ENCODE measurements at regions not wholly inside any gene's neighbourhood (a gene's known extent, or its start where the extent isn't known, plus 50 kb on each side); places are given as distances from the start of the nearest gene placed in this dataset.
"Not testable (repeated sequence)": the region's sequence is repeated elsewhere in the genome, so short reads cannot be mapped to it uniquely, and the experiment has no call there.

DNA sequence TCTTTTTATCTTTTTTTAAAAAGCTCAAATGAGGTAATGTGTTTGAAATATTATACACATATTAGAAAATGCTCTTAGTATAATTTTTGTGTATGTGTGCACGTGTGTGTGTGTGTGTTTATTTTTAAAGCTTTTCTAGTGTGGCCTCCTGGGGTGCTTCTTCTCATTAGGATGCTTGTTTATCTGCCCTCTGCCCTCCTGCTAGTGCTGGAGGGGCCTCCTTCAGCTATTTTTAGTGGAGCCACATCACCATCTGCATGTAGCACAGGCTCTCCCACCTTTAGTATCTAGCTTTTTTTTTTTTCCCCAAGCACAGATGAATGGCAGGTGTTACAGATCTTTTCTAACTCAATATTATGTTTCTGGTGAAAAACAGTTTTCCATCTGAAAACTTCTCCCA, 155.7 kb upstream of the TMEM229A start:
- intact Hi-C loops (cut with DNase I) = no loop called here
- Histone ChIP-seq H3K4me1 (no peaks in the 10 kb centered on the region), H3K9me3 (no peaks in the 10 kb centered on the region), H3K36me3 (ENCODE audit: insufficient read depth in 1 of 2, low read depth in 1 of 2) (no peaks in the 10 kb centered on the region), H3K4me3 (no peak overlapping the region), H3K27ac (no peak overlapping the region), H3K27me3 (ENCODE audit: insufficient read depth in 3 of 3, low read length in 2 of 3) (no peaks in the 10 kb centered on the region)
- 0 to 16% (median 12%) methylated on average over 1 of the region's 1 CpG for WGBS, 3 donors
- TF ChIP-seq, protein P1, sequence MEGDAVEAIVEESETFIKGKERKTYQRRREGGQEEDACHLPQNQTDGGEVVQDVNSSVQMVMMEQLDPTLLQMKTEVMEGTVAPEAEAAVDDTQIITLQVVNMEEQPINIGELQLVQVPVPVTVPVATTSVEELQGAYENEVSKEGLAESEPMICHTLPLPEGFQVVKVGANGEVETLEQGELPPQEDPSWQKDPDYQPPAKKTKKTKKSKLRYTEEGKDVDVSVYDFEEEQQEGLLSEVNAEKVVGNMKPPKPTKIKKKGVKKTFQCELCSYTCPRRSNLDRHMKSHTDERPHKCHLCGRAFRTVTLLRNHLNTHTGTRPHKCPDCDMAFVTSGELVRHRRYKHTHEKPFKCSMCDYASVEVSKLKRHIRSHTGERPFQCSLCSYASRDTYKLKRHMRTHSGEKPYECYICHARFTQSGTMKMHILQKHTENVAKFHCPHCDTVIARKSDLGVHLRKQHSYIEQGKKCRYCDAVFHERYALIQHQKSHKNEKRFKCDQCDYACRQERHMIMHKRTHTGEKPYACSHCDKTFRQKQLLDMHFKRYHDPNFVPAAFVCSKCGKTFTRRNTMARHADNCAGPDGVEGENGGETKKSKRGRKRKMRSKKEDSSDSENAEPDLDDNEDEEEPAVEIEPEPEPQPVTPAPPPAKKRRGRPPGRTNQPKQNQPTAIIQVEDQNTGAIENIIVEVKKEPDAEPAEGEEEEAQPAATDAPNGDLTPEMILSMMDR (IDR thresholded peaks at IDR 0.05) = no peak
- no peak for ATAC-seq
- DNase-seq = no peak

DNA sequence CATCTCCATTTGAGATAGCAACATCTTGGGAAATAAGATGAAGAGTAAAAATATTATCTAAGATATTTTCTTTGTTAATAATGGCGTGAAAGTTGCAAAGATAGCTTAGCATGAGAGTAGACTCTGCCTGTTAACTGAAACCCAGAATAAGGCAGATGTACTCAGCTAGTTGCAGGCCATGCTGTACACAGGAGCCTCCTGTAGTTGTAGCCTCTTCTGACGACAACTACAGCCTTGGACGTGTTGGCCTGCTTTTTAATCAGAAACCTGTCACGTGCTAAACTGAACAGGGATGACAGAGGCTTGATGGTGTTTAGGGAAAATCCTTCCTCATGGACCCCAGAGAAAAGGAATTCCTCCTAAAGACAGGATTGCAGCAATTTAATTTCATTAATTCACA, 155.1 kb upstream of the TMEM229A start:
- ATAC-seq = no peak
- 42 to 47% (median 47%) methylated on average over 4 of the region's 4 CpGs for WGBS, 3 donors
- no peaks in the 10 kb centered on the region for H3K36me3 ChIP-seq (ENCODE audit: insufficient read depth in 1 of 2, low read depth in 1 of 2)
- DNase-seq = no peak
- no peak overlapping the region for H3K4me3 ChIP-seq
- H3K9me3 ChIP-seq = no peaks in the 10 kb centered on the region
- TF ChIP-seq, protein P1 (IDR thresholded peaks at IDR 0.05) = no peak
- intact Hi-C loops (cut with DNase I) = no loop called here
- no peak overlapping the region for H3K27ac ChIP-seq
- H3K27me3 ChIP-seq (ENCODE audit: insufficient read depth in 3 of 3, low read length in 2 of 3) = no peaks in the 10 kb centered on the region
- H3K4me1 ChIP-seq = no peaks in the 10 kb centered on the region

GRCh38 chr7:124183649-124184048, 150.8 kb upstream of the TMEM229A start:
- no peaks in the 10 kb centered on the region for H3K4me1 ChIP-seq
- TF ChIP-seq, protein P1 (IDR thresholded peaks at IDR 0.05) = no peak
- ATAC-seq (no peak), DNase-seq (no peak)
- intact Hi-C loops (cut with DNase I) = no loop called here
- no peaks in the 10 kb centered on the region for H3K9me3 ChIP-seq
- no peaks in the 10 kb centered on the region for H3K36me3 ChIP-seq (ENCODE audit: insufficient read depth in 1 of 2, low read depth in 1 of 2)
- no peak overlapping the region for H3K4me3 ChIP-seq
- no peak overlapping the region for H3K27ac ChIP-seq
- no peaks in the 10 kb centered on the region for H3K27me3 ChIP-seq (ENCODE audit: insufficient read depth in 3 of 3, low read length in 2 of 3)

GRCh38 chr7:124179641-124180040, 146.8 kb upstream of the TMEM229A start:
- Histone ChIP-seq H3K27me3 (ENCODE audit: insufficient read depth in 3 of 3, low read length in 2 of 3) (no peaks in the 10 kb centered on the region), H3K36me3 (ENCODE audit: insufficient read depth in 1 of 2, low read depth in 1 of 2) (no peaks in the 10 kb centered on the region), H3K4me3 (no peak overlapping the region), H3K27ac (no peak overlapping the region), H3K4me1 (no peaks in the 10 kb centered on the region), H3K9me3 (no peaks in the 10 kb centered on the region)
- intact Hi-C loops (cut with DNase I) = no loop called here
- 82 to 92% (median 88%) methylated on average over 2 of the region's 2 CpGs for WGBS, 3 donors
- DNase-seq = no peak
- ATAC-seq = no peak
- TF ChIP-seq, protein P1 (IDR thresholded peaks at IDR 0.05) = no peak

DNA sequence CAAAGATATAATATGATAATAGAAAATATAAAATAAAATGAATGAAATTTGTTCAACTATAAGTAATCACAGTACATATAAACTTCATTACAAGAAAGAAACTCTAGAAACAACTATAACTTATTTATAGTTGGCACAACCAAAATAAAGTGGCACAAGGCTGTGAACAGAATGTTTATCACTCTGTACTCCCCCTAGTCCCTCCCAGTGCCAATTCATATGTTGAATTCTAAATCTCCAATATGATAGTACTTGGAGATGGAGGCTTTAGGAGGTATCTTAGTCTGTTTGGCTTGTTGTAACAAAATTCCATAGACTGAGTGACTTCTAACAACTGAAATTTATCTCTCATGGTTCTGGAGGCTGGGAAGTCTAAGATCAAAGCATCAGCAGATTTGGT, 145.0 kb upstream of the TMEM229A start:
- H3K36me3 ChIP-seq (ENCODE audit: insufficient read depth in 1 of 2, low read depth in 1 of 2) = no peaks in the 10 kb centered on the region
- no peaks in the 10 kb centered on the region for H3K9me3 ChIP-seq
- DNase-seq = no peak
- no peak overlapping the region for H3K4me3 ChIP-seq
- intact Hi-C loops (cut with DNase I) = no loop called here
- H3K4me1 ChIP-seq = no peaks in the 10 kb centered on the region
- TF ChIP-seq, protein P1 (IDR thresholded peaks at IDR 0.05) = no peak
- no peak for ATAC-seq
- H3K27me3 ChIP-seq (ENCODE audit: insufficient read depth in 3 of 3, low read length in 2 of 3) = no peaks in the 10 kb centered on the region
- no peak overlapping the region for H3K27ac ChIP-seq

- 83 to 95% (median 92%) methylated on average over 3 of the region's 3 CpGs for WGBS, 3 donors
- H3K9me3 ChIP-seq; H3K36me3 ChIP-seq (ENCODE audit: insufficient read depth in 1 of 2, low read depth in 1 of 2); DNase-seq; H3K27me3 ChIP-seq (ENCODE audit: insufficient read depth in 3 of 3, low read length in 2 of 3); intact Hi-C loops (cut with DNase I); ATAC-seq; H3K4me1 ChIP-seq; H3K27ac ChIP-seq; H3K4me3 ChIP-seq: not testable (repeated sequence)
Observed at GRCh38 chr7:124171812-124172211, 138.9 kb upstream of the TMEM229A start.

All from psoas muscle (tissue), 7 donors.